Ascending aorta (tissue), 2 donors: ENCODE measurements at regions not wholly inside any gene's neighbourhood (a gene's known extent, or its start where the extent isn't known, plus 50 kb on each side); places are given as distances from the start of the nearest gene placed in this dataset.

Experiments
- DNase-seq, 2 donors: peaks; one replicate each; pipeline ENCODE4 v3.0.0-alpha.2; 2019; ENCODE audit warnings: low spot score in 2 of 2
- H3K27ac ChIP-seq, 2 donors: fragments of 200-600 bp; sonication (generic); one replicate each; pipeline ENCODE4 v1.5.1; 2016 to 2017; ENCODE audit warnings: mild to moderate bottlenecking in 1 of 2
- H3K27me3 ChIP-seq: fragments of 200-600 bp; sonication (generic); one replicate; pipeline ENCODE4 v1.5.1; 2017
- H3K36me3 ChIP-seq, 2 donors: fragments of 200-600 bp; sonication (generic); one replicate each; pipeline ENCODE4 v1.5.1; 2016
- H3K4me1 ChIP-seq, 2 donors: fragments of 200-600 bp; sonication (generic); one replicate each; pipeline ENCODE4 v1.5.1; 2016 to 2017; ENCODE audit warnings: mild to moderate bottlenecking in 1 of 2
- H3K4me3 ChIP-seq, 2 donors: fragments of 200-600 bp; sonication (generic); one replicate each; pipeline ENCODE4 v1.5.1; 2016 to 2017; ENCODE audit warnings: mild to moderate bottlenecking in 1 of 2
- H3K9me3 ChIP-seq, 2 donors: fragments of 200-600 bp; sonication (generic); one replicate each; pipeline ENCODE4 v1.5.1; 2016
- intact Hi-C: fragments of 100-400 bp; cut with DNase I; formaldehyde crosslinking; loops from one replicate; pipeline ENCODE4 v1.15.1; 2023
- TF ChIP-seq, protein P1 (sequence below), 3 experiments: fragments of 200-600 bp in 2 of 3; fragments of 450-650 bp in 1 of 3; sonication (generic) in 2 of 3; IDR thresholded peaks; one replicate each; pipeline ENCODE4 v1.5.1; 2016 to 2019; ENCODE audit warnings: antibody characterized with exemption in 3 of 3, mild to moderate bottlenecking in 1 of 3, moderate library complexity in 1 of 3

DNA sequence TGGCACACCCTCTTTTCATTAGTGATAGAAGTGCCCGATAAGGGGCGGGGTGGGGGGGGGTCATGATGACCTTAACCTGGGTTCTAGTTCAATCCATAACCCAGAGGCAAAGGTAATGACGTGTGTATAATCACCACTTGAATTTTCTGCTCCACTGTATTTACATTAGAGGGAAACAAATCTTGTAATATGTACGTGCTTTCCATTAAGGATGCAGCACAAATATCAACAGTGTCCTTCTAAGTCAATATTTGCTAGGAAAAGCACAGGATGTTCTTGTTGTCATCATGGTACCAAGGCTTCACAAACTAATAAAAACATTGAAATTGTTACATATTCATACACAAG lies 121.2 kb upstream of the SLC38A2 start:
- TF ChIP-seq, protein P1, sequence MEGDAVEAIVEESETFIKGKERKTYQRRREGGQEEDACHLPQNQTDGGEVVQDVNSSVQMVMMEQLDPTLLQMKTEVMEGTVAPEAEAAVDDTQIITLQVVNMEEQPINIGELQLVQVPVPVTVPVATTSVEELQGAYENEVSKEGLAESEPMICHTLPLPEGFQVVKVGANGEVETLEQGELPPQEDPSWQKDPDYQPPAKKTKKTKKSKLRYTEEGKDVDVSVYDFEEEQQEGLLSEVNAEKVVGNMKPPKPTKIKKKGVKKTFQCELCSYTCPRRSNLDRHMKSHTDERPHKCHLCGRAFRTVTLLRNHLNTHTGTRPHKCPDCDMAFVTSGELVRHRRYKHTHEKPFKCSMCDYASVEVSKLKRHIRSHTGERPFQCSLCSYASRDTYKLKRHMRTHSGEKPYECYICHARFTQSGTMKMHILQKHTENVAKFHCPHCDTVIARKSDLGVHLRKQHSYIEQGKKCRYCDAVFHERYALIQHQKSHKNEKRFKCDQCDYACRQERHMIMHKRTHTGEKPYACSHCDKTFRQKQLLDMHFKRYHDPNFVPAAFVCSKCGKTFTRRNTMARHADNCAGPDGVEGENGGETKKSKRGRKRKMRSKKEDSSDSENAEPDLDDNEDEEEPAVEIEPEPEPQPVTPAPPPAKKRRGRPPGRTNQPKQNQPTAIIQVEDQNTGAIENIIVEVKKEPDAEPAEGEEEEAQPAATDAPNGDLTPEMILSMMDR (IDR thresholded peaks at IDR 0.05): no peak
- Histone ChIP-seq H3K9me3 (no peaks in the 10 kb centered on the region), H3K36me3 (no peaks in the 10 kb centered on the region), H3K27ac (peak overlapping the region; percentile 41 to 63), H3K4me3 (no peak overlapping the region), H3K27me3 (no peaks in the 10 kb centered on the region), H3K4me1 (peaks cover 11 to 36% of the 10 kb centered on the region in 2 donors)
- no peak for DNase-seq
- intact Hi-C loops: no loop called here

DNA sequence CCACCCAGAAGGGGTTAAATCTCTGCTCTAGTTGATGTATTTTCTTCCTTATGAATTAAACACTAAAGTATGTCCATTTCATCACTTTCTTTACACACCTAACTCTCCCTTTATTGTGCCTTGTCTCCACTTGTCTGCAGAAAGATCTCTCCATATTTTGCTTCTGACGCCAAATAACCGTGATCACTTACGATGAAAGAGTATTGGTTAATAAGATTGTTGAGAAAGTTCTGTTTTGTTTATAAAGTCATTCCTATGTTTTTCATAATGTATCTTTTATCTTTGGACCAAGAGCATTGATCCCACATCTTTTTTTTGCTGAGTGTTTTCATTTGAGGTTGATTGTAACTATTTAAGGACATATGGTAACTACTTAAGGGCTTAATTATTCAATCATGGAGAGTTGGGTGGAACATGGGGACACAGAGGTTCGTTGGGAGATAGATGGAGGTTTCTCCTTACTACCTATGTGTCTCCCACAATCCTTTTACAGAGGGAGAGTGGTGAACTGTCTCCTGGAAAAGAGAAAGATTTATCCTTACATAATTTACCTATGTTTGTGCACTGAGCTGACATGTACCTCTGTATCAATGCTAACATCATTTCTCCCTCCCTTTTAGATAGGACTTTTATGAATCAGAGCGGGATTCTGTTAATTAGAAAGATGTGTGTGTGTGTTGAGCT lies 120.7 kb upstream of the SLC38A2 start:
- Histone ChIP-seq H3K27me3 (no peaks in the 10 kb centered on the region), H3K9me3 (no peaks in the 10 kb centered on the region), H3K4me1 (peaks cover 11 to 36% of the 10 kb centered on the region in 2 donors), H3K27ac (peak overlapping the region; percentile 41 to 63), H3K36me3 (no peaks in the 10 kb centered on the region), H3K4me3 (no peak overlapping the region)
- TF ChIP-seq, protein P1 (IDR thresholded peaks at IDR 0.05): no peak
- DNase-seq: no peak
- intact Hi-C loops: no loop called here

DNA sequence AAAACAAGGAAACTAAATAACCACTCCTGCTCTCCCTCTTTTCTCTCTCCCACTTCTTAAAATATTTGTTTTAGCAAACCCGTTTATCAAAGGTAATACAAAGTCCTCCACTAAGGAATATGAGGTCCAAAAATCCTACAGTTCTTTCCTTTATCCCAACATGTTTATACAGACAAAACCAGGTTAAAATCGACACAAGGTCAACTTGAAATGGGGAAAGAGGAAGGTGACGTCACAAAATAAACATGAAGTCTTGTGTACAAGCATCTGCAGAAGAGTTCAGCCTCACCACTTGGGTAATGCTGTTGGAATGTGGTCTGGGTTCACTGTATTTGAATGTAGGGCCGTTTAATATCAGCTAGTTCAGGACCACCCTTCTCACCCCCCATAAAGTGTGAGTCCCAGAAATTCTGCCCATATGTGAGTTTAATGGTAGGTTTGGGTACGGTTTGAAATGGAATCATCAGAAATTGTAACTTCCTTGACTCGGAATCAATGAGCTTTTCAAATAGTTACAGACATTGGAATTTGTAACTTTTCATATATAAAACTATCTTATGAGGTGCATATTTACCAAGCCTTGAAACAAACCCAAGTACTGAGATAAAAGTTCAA lies 120.0 kb upstream of the SLC38A2 start:
- H3K9me3 ChIP-seq: no peaks in the 10 kb centered on the region
- TF ChIP-seq, protein P1 (IDR thresholded peaks at IDR 0.05): no peak
- no peaks in the 10 kb centered on the region for H3K36me3 ChIP-seq
- H3K27me3 ChIP-seq: no peaks in the 10 kb centered on the region
- H3K4me1 ChIP-seq: peaks cover 11 to 36% of the 10 kb centered on the region in 2 donors
- no peak overlapping the region for H3K4me3 ChIP-seq
- peak overlapping the region; percentile 41 to 63 for H3K27ac ChIP-seq
- DNase-seq: no peak
- intact Hi-C loops: no loop called here

DNA sequence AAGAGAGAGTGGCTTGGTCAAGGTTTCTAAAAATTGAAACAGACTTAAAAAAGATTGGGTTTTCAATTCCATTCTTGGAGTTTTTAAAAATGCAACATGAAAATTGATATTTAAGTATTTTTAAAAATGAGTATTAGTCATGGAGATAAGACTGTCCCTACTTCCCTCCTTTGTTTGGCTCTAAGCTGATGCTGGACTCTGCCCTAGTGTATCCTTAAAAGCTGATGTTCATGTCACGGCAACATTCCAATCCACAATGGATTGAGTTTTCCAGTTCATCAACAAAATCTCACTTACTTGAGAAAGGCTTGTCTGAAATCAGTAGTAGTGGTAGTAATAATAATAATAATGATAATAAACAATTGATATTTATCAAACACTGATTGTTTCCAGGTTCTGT lies 119.0 kb upstream of the SLC38A2 start:
- peak overlapping the region; percentile 27 to 41 for H3K27ac ChIP-seq
- intact Hi-C loops: no loop called here
- DNase-seq: no peak

DNA sequence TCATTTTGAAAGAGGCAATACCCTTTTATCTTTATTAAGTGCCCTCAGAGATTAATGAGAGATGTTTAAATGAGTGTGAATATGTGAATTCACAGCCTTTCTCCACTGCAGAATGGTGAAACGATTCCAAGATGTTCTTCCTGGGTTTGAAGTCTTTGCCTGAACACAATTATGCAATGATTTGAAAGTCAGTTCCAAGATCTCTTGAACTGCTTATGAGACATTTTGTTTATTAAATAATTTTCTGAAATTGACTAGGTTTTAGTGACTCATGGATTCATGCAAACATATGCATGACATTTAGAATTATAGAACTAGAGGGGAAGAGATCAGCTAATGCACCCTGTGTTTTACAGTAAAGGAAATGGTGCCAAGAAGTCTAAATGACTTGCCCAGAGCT lies 118.1 kb upstream of the SLC38A2 start:
- intact Hi-C loops: no loop called here
- H3K27ac ChIP-seq: no peak overlapping the region
- H3K4me1 ChIP-seq: peaks cover 11 to 36% of the 10 kb centered on the region in 2 donors

More for the DNA sequence above, 119.0 kb upstream of the SLC38A2 start:
- H3K9me3 ChIP-seq: no peaks in the 10 kb centered on the region
- no peak overlapping the region for H3K4me3 ChIP-seq
- peaks cover 11 to 36% of the 10 kb centered on the region in 2 donors for H3K4me1 ChIP-seq
- H3K36me3 ChIP-seq: no peaks in the 10 kb centered on the region
- TF ChIP-seq, protein P1 (IDR thresholded peaks at IDR 0.05): no peak
- H3K27me3 ChIP-seq: no peaks in the 10 kb centered on the region

More for the DNA sequence above, 118.1 kb upstream of the SLC38A2 start:
- DNase-seq: no peak
- no peaks in the 10 kb centered on the region for H3K36me3 ChIP-seq
- H3K27me3 ChIP-seq: no peaks in the 10 kb centered on the region
- no peak overlapping the region for H3K4me3 ChIP-seq
- no peaks in the 10 kb centered on the region for H3K9me3 ChIP-seq
- TF ChIP-seq, protein P1 (IDR thresholded peaks at IDR 0.05): no peak
